Stimulated activated memory B cell treated with anti-CD40 and anti-IgM and Interleukin-4, amounts not matched to agents 10 μg/mL and 1 μg/mL and 100 μg/mL, for 72 hours (primary cell): ENCODE measurements at regions not wholly inside any gene's neighbourhood (a gene's known extent, or its start where the extent isn't known, plus 50 kb on each side); places are given as distances from the start of the nearest gene placed in this dataset.

ENCODE experiments used
- ATAC-seq: fragments of 150-1000 bp; cut with Tn5 transposase; 2 replicates; pipeline ENCODE4 v1.10.0; 2021
- H3K27ac Mint-ChIP-seq: one replicate; pipeline ENCODE4 v1.8.0; 2022; ENCODE audit warnings: mild to moderate bottlenecking, mixed read lengths
- H3K27me3 Mint-ChIP-seq: one replicate; pipeline ENCODE4 v1.8.0; 2022; ENCODE audit warnings: mixed read lengths
- H3K36me3 Mint-ChIP-seq: one replicate; pipeline ENCODE4 v1.8.0; 2022; ENCODE audit warnings: mixed read lengths
- H3K4me1 Mint-ChIP-seq: one replicate; pipeline ENCODE4 v1.8.0; 2022; ENCODE audit warnings: mixed read lengths
- H3K4me3 Mint-ChIP-seq: one replicate; pipeline ENCODE4 v1.8.0; 2022; ENCODE audit warnings: mild to moderate bottlenecking, moderate library complexity, mixed read lengths
- H3K9me3 Mint-ChIP-seq: one replicate; pipeline ENCODE4 v1.8.0; 2022; ENCODE audit warnings: mixed read lengths

DNA sequence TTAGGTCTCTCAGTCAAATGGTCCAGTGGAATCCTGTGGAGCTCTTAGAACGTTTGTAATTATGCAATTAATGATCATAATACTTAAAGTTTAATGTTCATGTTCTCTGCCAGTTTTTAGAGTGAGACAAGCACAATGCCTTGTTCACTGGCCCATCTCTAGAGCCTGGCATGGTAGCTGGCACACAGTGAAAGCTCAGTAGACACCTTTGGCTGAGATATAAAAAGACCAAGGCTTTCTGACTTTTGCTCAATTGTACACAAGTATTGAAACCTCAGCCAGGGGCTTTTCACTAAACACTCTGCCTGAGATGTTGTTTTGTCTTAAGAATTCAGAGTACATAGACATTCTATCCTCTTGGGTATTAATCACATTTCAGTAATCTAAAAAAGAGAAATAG is 241.8 kb upstream of the ATP2B1 start:
- H3K36me3 Mint-ChIP-seq: peaks cover 17% of the 10 kb centered on the region
- H3K27ac Mint-ChIP-seq: peak overlapping the region; percentile 88
- H3K4me3 Mint-ChIP-seq: peak overlapping the region; percentile 22
- H3K4me1 Mint-ChIP-seq: peaks cover 62% of the 10 kb centered on the region
- H3K9me3 Mint-ChIP-seq: no peaks in the 10 kb centered on the region
- no peaks in the 10 kb centered on the region for H3K27me3 Mint-ChIP-seq
- peak; percentile 80 for ATAC-seq

DNA sequence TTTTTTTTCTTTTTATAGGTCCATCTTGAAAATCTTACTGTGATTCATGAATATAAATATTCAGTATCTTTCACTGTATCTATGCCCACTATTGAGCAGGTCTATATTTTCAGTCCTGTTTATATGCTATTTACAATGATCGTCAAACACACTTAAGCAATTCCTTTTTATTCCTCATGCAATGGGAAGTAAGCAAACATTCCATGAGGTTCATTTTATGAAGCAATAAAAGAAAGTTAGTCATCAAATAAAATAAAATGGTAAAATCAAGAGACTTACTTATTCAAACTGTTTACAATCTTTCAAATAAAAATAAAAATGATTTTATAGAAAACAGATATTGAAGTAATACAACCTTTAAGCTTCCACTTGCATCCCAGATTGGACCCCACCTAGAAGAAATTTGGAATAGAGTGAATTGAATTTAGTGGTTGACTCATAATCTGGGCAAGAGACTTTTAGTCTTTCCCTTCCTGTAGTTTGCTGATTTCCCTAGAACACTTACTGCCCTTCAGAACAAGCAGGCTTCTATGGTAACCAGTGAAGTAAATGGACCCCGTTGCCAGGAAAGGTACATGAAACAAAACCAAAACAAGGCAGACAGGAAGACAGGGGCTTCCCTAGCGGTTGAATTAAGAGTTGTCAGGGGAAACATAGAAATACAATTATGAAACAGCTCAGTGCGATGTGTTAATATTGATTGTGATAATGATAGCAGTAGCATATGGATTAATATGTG is 241.0 kb upstream of the ATP2B1 start:
- no peaks in the 10 kb centered on the region for H3K9me3 Mint-ChIP-seq
- peaks cover 62% of the 10 kb centered on the region for H3K4me1 Mint-ChIP-seq
- H3K27me3 Mint-ChIP-seq: no peaks in the 10 kb centered on the region
- H3K4me3 Mint-ChIP-seq: peak overlapping the region; percentile 22
- peak; percentile 92 for ATAC-seq
- H3K27ac Mint-ChIP-seq: peak overlapping the region; percentile 88
- peaks cover 17% of the 10 kb centered on the region for H3K36me3 Mint-ChIP-seq

DNA sequence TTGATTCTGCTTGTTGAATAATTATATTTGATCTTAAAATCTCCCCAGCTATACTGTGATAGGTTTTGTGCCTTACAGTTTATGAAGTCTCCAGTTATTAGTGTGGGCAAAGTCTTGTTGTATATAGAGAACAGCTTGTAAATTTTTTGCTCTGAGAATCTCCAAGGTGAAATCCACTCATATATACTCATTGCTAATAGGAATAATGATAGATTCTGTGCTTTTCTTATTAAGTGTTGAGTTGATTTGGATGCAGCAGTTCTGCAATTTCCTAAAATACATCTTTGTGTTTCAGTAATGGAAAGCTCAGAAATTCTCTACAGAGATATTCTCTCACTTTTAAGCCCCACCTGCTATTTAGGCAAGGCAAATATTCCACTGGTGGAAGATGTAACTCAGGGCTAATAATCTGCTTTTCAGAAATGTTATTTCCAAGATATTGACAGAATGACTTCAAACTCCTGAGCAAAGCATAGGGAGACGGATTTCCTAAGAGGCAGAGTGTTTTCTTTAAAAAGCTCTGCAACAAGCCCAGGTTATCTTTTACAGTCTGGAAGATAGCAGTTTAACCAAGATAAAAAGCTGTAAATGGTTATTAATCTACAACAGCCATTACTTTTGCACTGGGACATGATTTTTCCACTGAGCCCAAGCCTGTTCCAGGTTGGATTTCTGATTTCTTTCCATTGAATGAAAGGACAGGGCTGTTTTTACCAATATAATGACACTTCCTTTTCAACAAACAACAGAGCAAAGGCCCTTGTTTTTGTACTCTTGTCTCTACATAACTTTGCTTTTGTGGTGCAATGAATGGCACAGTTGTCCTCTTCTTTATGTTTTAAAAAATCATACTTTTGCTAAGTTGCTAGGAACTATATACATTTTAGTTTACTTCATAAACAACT is 239.9 kb upstream of the ATP2B1 start:
- no peak for ATAC-seq
- Mint-ChIP-seq H3K4me3 (no peak overlapping the region), H3K4me1 (peaks cover 68% of the 10 kb centered on the region)

DNA sequence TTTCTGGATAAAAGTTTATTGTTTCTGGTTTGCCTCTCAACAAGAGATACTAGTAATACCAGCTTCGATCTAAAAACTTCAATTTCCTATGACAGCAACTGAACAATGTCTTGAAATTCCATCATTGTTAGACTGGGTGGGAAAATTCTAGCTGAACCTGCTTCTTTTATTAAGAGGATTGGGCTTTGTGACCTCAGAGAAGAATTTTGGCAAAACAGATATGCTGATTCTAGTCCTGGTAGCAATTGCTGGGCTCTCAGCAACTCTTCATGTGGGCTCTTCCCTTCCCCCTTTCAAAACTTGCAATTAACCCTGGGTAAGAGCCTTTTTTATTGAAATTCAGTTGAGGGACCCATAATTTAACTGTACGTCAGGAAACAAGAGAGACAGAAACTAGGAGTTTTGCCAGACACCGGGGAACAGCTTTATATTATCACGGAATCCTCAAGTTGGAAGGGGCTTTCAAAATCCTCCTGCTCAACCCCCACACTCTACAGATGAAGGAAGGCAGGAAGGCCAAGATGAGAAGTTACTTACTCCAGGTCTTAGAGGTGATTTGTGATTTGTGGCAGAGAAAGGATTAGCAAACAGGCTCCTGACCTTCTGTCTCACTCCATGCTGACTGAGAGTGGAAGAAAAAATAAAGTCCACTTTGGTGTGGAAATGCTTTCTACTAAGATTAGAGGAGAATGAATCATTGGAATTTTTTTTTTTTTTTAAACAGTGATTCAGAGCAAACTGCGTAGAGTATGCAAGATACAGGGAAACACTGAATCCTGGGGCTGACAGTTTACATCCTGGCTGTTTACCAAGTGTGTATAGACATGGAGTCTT is 239.0 kb upstream of the ATP2B1 start:
- Mint-ChIP-seq H3K9me3 (no peaks in the 10 kb centered on the region), H3K36me3 (peaks cover 17% of the 10 kb centered on the region), H3K27ac (peak overlapping the region; percentile 88), H3K27me3 (no peaks in the 10 kb centered on the region), H3K4me3 (peak overlapping the region; percentile 23), H3K4me1 (peaks cover 77% of the 10 kb centered on the region)
- peak; percentile 18 for ATAC-seq

More for the DNA sequence above, 239.9 kb upstream of the ATP2B1 start:
- H3K27me3 Mint-ChIP-seq: no peaks in the 10 kb centered on the region
- H3K27ac Mint-ChIP-seq: peak overlapping the region; percentile 88
- peaks cover 17% of the 10 kb centered on the region for H3K36me3 Mint-ChIP-seq
- no peaks in the 10 kb centered on the region for H3K9me3 Mint-ChIP-seq

GRCh38 chr12:89946518-89947135 is 238.0 kb upstream of the ATP2B1 start:
- peaks cover 22% of the 10 kb centered on the region for H3K36me3 Mint-ChIP-seq
- no peak overlapping the region for H3K4me3 Mint-ChIP-seq
- peaks cover 2% of the 10 kb centered on the region for H3K9me3 Mint-ChIP-seq
- no peaks in the 10 kb centered on the region for H3K27me3 Mint-ChIP-seq
- peak overlapping the region; percentile 88 for H3K27ac Mint-ChIP-seq
- peaks cover 84% of the 10 kb centered on the region for H3K4me1 Mint-ChIP-seq
- ATAC-seq: no peak

- H3K4me1 Mint-ChIP-seq: peaks cover 80% of the 10 kb centered on the region
- no peak for ATAC-seq
- H3K27me3 Mint-ChIP-seq: no peaks in the 10 kb centered on the region
Observed at GRCh38 chr12:89945123-89945522, 236.5 kb upstream of the ATP2B1 start.

GRCh38 chr12:89943463-89943862 is 234.8 kb upstream of the ATP2B1 start:
- peaks cover 70% of the 10 kb centered on the region for H3K4me1 Mint-ChIP-seq
- no peak overlapping the region for H3K4me3 Mint-ChIP-seq
- H3K27me3 Mint-ChIP-seq: no peaks in the 10 kb centered on the region
- H3K36me3 Mint-ChIP-seq: peaks cover 25% of the 10 kb centered on the region
- no peak for ATAC-seq
- H3K9me3 Mint-ChIP-seq: peaks cover 9% of the 10 kb centered on the region
- H3K27ac Mint-ChIP-seq: peak overlapping the region; percentile 88

More at GRCh38 chr12:89945123-89945522, 236.5 kb upstream of the ATP2B1 start:
- Mint-ChIP-seq H3K4me3 (no peak overlapping the region), H3K36me3 (peaks cover 25% of the 10 kb centered on the region), H3K9me3 (peaks cover 9% of the 10 kb centered on the region), H3K27ac (peak overlapping the region; percentile 88)

DNA sequence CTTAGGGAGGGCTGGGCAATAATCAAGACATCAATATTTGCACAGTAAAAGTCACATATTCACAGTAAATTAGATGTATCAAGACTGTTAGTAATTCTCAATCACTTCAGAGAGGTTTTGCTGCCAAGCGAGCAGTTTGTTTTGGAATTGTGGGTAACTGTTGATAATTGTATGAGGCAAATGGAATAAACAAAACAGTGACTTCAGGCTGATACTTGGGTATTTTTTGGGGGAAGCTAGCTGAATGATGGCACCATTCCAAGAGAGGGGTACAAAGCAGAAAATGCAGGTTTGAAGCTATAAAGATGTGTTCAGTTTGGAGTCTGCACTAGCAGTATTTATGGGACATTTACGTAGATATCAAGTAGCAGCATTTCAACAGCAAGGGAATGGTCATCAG is 232.8 kb upstream of the ATP2B1 start:
- peaks cover 9% of the 10 kb centered on the region for H3K9me3 Mint-ChIP-seq
- peak overlapping the region; percentile 88 for H3K27ac Mint-ChIP-seq
- H3K4me1 Mint-ChIP-seq: peaks cover 66% of the 10 kb centered on the region
- peaks cover 29% of the 10 kb centered on the region for H3K36me3 Mint-ChIP-seq
- H3K4me3 Mint-ChIP-seq: no peak overlapping the region
- no peaks in the 10 kb centered on the region for H3K27me3 Mint-ChIP-seq
- no peak for ATAC-seq

DNA sequence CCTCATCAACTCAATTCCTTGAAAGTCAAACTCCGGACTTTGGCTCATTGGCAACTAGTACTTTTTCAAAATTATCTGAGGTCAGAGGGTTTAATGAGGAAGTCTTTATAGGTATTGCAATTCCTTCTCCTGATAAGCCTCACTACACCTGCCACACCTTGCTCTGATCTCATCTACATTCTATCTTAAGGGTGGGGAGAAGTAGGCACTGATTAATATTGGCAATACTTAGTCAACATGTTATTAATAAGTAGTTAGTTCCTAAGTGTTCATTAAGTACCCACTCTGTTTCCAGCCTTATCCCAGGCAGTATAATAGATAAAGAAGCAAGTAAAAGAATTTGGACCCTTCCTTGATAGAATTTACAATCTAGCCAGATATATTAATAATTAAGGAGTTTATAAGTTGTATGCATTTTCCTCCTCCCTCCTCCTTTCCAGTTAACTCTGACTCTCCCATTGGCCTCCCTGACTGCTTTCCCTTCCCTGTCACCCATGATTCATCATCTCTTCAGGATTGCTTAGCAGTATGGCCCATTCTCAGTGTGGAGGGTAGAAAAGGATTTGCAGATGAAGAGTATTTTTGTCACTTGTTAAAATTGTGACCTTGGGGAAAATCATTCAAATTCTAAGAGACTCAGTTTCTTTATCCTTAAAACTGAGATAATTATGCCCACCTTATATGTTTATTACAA is 231.0 kb upstream of the ATP2B1 start:
- H3K4me1 Mint-ChIP-seq: peaks cover 75% of the 10 kb centered on the region
- H3K27ac Mint-ChIP-seq: peak overlapping the region; percentile 66
- no peaks in the 10 kb centered on the region for H3K27me3 Mint-ChIP-seq
- H3K36me3 Mint-ChIP-seq: peaks cover 30% of the 10 kb centered on the region
- H3K4me3 Mint-ChIP-seq: no peak overlapping the region
- ATAC-seq: no peak
- peaks cover 9% of the 10 kb centered on the region for H3K9me3 Mint-ChIP-seq

DNA sequence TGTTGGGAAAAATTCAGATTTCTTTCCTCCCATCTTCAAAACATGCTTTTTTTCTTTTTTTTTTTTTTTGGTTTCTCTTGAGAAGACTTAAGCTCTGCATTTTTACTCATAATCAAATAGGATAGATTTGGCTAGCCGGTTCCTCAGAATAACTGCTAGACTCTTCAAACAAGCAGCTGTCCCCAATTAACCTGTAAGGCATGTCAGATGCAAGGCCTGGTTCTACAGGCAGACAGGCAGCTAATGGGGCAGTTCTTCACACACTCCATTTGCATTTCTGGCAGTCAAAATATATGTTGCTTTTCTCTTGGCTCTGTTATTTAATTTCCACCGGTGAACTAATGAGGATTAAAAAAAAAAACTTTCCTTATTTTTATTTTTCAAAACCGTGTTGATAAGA is 228.0 kb upstream of the ATP2B1 start:
- peak; percentile 71 for ATAC-seq
- Mint-ChIP-seq H3K4me3 (no peak overlapping the region), H3K9me3 (peaks cover 12% of the 10 kb centered on the region), H3K4me1 (peaks cover 68% of the 10 kb centered on the region), H3K27me3 (no peaks in the 10 kb centered on the region), H3K27ac (peak overlapping the region; percentile 90), H3K36me3 (peaks cover 41% of the 10 kb centered on the region)

DNA sequence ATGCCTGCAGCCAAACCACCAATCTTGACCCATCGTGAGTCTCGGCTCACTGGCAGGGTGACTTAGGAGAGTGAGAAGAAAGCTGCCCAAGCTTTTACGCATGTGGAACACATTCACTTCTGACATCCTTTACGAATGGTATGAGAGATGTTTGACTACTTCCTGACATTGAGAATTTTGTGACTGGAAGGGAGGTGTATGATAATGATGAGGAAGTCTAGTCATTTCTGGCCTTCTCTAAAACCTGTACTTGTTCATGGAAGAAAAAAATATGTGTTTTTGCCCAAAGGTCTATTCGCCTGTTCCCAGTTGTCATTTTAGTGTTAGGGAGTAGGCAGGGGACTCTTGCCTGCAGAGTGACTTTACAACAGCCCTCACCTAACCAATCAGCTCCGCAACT is 227.2 kb upstream of the ATP2B1 start:
- Mint-ChIP-seq H3K4me3 (peak overlapping the region; percentile 36), H3K9me3 (peaks cover 7% of the 10 kb centered on the region), H3K36me3 (peaks cover 36% of the 10 kb centered on the region), H3K27ac (peak overlapping the region; percentile 90), H3K27me3 (no peaks in the 10 kb centered on the region), H3K4me1 (peaks cover 67% of the 10 kb centered on the region)
- ATAC-seq: peak; percentile 91

GRCh38 chr12:89933911-89934310 is 225.3 kb upstream of the ATP2B1 start:
- H3K9me3 Mint-ChIP-seq: peaks cover 5% of the 10 kb centered on the region
- H3K4me3 Mint-ChIP-seq: no peak overlapping the region
- H3K4me1 Mint-ChIP-seq: peaks cover 62% of the 10 kb centered on the region
- no peaks in the 10 kb centered on the region for H3K27me3 Mint-ChIP-seq
- ATAC-seq: no peak
- peak overlapping the region; percentile 90 for H3K27ac Mint-ChIP-seq
- H3K36me3 Mint-ChIP-seq: peaks cover 33% of the 10 kb centered on the region

DNA sequence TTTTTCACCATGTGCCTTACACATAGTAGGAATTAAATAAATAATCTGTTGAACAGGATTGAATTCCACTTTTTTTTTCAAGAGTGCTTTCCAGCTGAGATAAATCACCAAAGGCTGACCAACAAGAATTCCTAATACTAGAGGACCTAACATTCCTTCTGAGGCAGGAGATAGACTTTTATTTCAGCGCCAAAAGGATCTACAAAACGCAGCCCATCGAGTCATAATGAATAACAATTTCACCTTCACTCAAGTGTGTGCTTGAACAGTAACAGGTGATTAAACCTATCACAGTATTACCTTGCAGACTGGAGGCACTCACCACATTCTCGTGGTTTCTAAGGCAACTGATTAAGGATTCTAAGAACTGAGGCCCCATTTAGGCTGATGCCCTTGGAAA is 224.3 kb upstream of the ATP2B1 start:
- ATAC-seq: no peak
- Mint-ChIP-seq H3K9me3 (peaks cover 5% of the 10 kb centered on the region), H3K4me1 (peaks cover 65% of the 10 kb centered on the region), H3K36me3 (peaks cover 29% of the 10 kb centered on the region), H3K4me3 (no peak overlapping the region), H3K27me3 (no peaks in the 10 kb centered on the region), H3K27ac (no peak overlapping the region)

DNA sequence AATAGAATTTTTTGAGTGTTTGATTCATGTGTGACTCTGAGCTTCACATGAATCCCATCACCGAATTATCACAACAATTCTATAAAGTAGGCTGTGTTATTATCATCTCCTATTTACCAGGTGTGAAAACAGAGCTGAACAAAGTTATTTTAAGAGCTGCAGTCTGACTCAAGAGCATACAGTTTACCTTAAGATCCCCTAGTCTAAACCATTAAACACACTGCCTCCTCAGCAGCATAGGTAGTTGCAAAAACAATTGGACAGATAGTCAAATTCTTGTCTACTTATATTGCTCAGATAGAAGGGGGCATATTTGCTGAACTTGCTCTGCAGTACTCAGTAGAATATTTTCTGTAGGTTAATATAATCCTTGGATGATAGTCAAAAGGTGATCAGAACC is 219.8 kb upstream of the ATP2B1 start:
- peaks cover 11% of the 10 kb centered on the region for H3K36me3 Mint-ChIP-seq
- ATAC-seq: peak; percentile 22
- peak overlapping the region; percentile 68 for H3K4me3 Mint-ChIP-seq
- H3K9me3 Mint-ChIP-seq: peaks cover 2% of the 10 kb centered on the region
- H3K27me3 Mint-ChIP-seq: no peaks in the 10 kb centered on the region
- peak overlapping the region; percentile 94 for H3K27ac Mint-ChIP-seq
- peaks cover 28% of the 10 kb centered on the region for H3K4me1 Mint-ChIP-seq
